Activated T-cell treated with anti-CD3 and anti-CD28 coated beads for 4 hours (primary cell): ENCODE measurements at regions not wholly inside any gene's neighbourhood (a gene's known extent, or its start where the extent isn't known, plus 50 kb on each side); places are given as distances from the start of the nearest gene placed in this dataset.

ENCODE experiments used
- DNase-seq: peaks from one replicate; pipeline ENCODE4 v3.0.0-alpha.2; 2020

- no peak for DNase-seq
These were observed 162.4 kb upstream of the NABP1 start for GRCh38 chr2:191515551-191515950.

GRCh38 chr2:191516260-191516659 lies 161.7 kb upstream of the NABP1 start:
- no peak for DNase-seq

DNA sequence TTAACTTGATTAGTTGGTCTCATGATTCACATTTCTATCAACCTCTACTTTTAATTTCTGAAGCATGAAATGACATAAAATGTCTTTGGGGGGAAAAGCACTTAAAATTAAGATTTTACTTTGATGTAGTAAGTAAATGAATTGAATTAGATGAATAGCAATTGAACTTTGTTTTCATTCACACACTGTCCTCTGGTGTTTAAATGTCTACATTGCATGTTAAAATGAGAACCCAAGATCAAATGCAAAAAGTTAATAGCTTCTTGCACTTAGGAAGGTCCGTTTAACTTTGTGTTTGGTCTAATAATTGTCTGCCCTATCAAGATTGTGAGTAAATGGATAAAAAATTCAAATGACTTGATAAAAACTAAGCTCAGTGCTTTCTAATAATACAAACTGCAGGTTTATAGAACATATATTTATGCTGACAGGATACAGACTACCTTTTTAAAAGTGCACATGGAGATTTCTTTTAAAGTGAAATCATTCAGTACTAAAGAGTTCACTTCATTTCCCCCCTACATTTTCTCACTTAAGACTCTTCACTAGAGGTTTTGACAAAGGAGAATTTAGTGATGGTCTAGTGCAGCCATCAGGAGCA lies 156.2 kb upstream of the NABP1 start:
- DNase-seq, result no peak

- no peak for DNase-seq
These were observed 155.3 kb upstream of the NABP1 start for GRCh38 chr2:191522478-191523120.

DNA sequence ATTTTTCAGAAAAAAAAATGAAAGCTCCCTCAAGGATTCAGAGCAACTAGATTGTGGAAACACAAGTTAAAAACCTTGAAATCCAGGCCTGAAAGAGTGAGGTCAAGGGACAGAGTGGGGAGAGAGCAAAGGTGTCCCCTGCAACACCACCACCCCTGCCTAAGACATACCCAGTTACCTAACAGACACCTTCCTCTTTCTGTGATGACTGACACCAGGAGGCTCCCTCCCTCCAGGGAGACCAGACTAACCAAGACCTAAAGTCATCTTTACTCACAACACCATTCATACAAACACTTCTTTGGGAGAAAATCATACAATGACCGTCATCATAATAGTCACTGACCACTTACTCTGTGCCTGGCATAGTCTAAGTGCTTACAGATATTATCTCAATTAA lies 151.8 kb upstream of the NABP1 start:
- DNase-seq, result no peak

DNA sequence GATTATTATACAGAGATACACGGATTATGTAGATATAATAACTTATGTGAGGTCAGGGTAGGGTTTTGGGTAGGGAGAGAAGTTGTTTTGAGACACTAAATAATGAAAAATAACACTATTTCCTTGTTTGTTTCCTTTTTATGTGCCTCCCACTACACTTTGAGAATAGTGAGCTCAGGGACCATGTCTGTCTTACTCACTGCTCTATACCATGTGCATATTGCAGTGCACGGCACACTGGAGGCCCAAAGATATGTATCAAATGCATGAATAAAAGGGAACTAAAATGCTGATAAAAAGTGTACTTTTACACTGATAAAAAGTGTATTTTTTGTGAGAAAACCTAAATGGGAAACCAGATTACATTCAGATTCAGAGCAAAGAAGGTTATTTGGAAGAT lies 151.4 kb upstream of the NABP1 start:
- no peak for DNase-seq

- DNase-seq, result no peak
These were observed 150.9 kb upstream of the NABP1 start for GRCh38 chr2:191526953-191527556.

- no peak for DNase-seq
These were observed 147.3 kb upstream of the NABP1 start for GRCh38 chr2:191530618-191531017.

- DNase-seq, result no peak
These were observed 144.2 kb upstream of the NABP1 start for GRCh38 chr2:191533693-191534180.

DNA sequence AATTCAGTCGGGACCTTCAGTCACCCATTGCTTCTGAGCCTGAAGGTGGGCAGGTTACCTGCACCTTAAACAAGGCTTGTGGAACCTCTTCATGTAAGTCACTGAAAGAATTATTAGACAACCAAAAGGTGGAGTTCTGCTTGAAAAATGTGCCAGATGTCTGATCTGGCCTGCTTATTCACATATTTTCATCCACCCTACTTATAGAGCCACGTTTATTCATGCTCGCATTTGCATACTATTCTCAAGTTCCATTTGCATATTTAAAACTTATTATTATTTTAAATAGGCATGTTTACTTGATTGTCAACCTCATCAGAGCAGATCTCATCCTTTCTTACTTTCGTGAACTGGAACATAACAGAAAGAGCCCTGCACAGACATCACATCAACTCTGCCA lies 140.0 kb upstream of the NABP1 start:
- DNase-seq, result no peak

DNA sequence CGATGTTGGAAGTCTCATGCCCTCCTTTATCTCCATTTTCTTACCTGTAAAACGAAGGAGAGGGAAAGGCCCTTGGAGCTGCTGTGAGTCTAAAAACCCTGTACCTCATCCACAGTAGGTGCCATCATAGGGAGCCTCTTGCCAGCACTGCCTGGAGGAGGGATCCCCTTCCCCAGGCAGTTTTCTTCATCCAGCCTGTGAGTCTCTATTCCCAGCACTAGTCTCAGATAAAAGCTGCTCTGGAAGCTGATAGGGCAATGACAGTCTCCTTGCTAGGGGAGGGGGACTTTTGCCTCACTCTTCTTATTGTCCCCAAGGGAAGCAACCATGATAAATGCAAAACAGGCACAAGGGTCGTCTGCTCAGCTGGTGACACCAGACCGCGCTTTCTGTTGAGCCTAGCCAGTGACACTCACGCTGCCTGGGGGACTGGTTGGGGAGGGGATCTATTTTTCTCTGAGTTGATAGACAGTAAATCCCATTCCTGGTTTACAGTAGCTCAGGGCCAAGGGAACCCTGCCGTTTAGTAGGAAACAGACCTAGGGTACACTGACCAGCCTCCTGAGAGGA lies 139.5 kb upstream of the NABP1 start:
- DNase-seq, result no peak

DNA sequence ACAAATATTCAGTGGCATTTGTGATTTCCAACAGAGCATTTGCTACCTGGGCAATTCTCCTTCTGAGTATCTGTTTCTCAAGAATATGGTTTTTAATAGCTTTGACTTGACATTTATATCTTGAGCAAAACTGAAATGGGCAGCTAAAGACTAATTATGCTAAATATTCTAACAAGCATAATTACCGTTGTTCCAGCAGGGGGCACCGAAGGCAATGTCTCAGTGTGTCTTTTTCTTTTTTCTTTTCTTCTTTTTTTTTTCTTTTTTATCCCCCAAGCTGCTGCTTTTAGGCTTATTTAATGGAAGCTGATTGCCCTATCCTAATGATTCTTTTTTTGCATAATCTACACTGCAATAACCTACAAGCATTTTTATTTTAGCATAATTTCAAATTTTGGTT lies 138.9 kb upstream of the NABP1 start:
- no peak for DNase-seq

DNA sequence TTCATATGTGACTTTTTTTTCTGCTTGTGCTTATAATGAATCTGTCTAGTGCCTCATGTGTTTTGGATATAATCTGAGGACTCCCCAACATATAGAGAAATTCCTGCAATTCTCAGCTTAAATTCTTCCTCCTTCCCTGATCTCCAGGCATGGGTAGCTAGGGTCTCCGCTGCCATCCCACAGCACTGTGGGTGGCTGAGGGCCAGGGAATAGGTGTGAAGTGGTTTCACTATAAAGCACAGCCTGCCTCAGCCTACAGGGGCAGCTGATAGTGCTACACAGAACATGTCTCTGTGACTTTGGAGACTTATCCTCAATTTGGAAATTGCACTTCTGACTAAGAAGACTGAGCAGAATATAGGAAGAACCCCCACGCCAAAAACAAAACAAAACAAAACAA lies 137.3 kb upstream of the NABP1 start:
- DNase-seq, result no peak

GRCh38 chr2:191543708-191544107 lies 134.2 kb upstream of the NABP1 start:
- DNase-seq, result no peak

DNA sequence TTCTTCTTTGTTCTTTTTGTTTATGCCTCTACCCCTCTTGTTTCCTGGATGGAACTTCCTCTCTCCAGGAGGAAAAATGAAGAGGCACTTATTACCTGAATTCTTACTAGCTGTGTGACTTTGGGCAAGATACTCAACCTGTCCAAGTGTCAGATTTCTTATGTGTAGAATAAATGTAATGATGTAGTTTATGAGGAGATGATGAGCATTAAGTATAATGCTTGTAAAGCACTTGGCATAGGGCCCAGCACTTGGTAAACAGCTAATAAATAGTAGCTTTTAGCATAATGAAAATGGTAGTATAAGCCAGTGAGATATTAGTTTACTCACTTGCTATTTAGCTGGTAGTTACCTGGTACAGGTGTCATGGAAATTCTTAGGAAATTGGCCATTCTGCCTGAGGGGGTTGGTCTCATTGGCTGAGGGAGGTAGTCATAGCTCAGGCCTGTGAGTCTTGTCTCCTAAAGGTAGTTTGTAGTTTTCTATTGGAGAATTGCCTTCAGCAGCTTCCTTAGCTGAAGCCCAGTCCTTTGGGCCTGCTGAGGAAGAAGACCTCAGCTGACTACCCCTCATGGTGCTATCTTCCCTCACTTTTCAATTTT lies 133.4 kb upstream of the NABP1 start:
- no peak for DNase-seq

- DNase-seq, result no peak
These were observed 132.6 kb upstream of the NABP1 start for GRCh38 chr2:191545361-191545760.

DNA sequence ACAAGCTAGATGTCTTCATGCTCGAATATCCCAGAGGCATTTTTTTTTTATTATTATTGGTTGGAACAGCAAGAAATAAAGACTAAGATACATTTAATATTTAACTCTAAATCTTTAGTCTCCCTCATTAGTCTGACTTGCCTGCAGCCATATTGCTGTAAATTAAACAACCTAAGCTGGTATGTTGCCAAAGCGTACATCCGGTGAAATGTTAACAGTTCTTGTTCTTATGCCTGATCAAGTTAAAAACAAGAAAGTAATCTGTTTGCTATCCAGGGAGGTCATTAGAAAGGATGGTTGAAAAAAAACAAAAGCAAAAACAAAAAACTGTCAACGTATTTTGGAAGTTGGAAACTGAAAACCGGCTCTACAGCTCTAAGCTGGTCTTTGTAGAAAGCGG lies 125.9 kb upstream of the NABP1 start:
- no peak for DNase-seq

GRCh38 chr2:191554240-191554639 lies 123.7 kb upstream of the NABP1 start:
- no peak for DNase-seq

- DNase-seq, result peak; percentile 85
These were observed 122.7 kb upstream of the NABP1 start for GRCh38 chr2:191555092-191555742.

DNA sequence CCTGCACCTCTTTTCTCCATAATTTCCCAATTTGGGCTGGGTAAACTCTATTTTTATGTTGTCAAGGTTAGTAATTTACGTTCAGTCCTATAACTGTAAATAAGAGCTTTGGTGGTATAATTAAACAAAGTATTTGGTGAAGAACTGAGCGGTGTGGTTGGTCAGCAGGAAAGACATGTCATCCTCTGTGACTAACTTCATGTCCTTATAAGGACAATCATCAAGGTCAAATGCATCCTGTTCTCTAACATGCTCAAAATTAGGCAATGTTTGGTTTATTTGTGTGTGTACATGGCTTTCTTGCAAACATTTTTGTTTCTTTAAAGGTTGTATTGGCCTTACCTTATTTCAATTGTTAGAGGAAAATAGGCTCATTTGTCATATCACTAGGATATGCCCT lies 121.5 kb upstream of the NABP1 start:
- DNase-seq, result no peak

GRCh38 chr2:191557841-191558240 lies 120.1 kb upstream of the NABP1 start:
- DNase-seq, result no peak

- no peak for DNase-seq
These were observed 118.4 kb upstream of the NABP1 start for GRCh38 chr2:191559569-191559968.

GRCh38 chr2:191560411-191560980 lies 117.4 kb upstream of the NABP1 start:
- no peak for DNase-seq
